GM04504 (cell line): ENCODE measurements at regions not wholly inside any gene's neighbourhood (a gene's known extent, or its start where the extent isn't known, plus 50 kb on each side); places are given as distances from the start of the nearest gene placed in this dataset.
"Not testable (repeated sequence)": the region's sequence is repeated elsewhere in the genome, so short reads cannot be mapped to it uniquely, and the experiment has no call there.

Experiments
- DNase-seq: peaks from one replicate; pipeline ENCODE4 v3.0.0-alpha.2; 2012; ENCODE audit warnings: low read depth

- peak; percentile 19 for DNase-seq
Observed at GRCh38 chr2:212777020-212777491, 238.5 kb upstream of the ERBB4 start.

GRCh38 chr2:212773808-212774339, 235.3 kb upstream of the ERBB4 start:
- no peak for DNase-seq

- no peak for DNase-seq
Observed at GRCh38 chr2:212770240-212770639, 231.6 kb upstream of the ERBB4 start.

GRCh38 chr2:212766921-212767320, 228.3 kb upstream of the ERBB4 start:
- DNase-seq: no peak

DNA sequence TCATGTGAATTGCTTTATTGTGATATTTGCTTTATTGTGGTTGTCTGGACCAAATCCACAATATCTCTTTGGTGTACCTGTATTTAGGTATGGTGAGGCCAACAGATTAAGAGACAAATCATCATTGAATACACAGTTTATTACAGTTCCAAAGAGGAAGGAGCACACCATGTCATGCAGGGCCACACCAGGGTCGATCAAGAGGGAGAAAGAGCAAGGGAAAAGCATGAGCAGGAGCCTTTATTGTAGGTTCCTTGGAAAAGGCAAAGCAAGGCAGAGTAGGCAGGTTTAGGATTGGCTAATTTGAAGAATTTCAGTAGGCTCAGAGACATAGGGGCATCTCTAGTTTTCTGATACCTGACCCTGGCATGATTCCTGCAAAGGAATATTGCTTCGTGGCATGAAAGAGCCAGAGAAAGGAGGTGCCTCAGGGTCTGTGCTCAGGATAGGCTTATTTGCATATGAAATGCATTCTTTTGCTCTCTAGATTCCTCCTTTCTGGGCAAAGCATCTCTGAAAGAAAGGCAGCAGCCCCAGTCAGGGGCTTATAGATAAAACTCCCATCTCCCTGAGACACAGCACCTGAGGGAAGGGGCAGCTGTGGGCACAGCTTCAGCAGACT, 214.2 kb upstream of the ERBB4 start:
- no peak for DNase-seq

DNA sequence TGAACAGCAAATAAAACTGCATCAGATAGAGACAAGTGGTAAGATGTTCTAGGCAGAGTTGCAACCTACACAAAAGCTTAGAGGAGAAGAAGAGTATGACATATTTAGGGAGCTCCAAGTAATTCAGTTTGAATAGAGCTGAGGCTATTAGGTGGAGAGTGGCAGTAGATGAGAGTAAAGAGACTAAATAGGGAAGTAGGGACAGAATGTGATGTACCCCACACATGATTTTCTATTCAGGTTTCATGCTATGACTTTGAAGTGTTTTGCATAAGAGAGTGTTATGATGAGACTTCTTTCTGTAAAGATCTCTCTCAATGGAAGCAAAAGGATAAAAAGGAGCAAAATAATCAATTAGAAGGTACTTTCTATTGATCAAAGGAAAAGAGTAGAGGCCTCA, 206.8 kb upstream of the ERBB4 start:
- DNase-seq: no peak

- no peak for DNase-seq
Observed at GRCh38 chr2:212737392-212738172, 199.0 kb upstream of the ERBB4 start.

GRCh38 chr2:212736385-212736726, 197.8 kb upstream of the ERBB4 start:
- DNase-seq: no peak

GRCh38 chr2:212733273-212733672, 194.7 kb upstream of the ERBB4 start:
- DNase-seq: no peak

- DNase-seq: no peak
Observed at GRCh38 chr2:212732860-212733259, 194.3 kb upstream of the ERBB4 start.

GRCh38 chr2:212730994-212731393, 192.4 kb upstream of the ERBB4 start:
- DNase-seq: no peak

DNA sequence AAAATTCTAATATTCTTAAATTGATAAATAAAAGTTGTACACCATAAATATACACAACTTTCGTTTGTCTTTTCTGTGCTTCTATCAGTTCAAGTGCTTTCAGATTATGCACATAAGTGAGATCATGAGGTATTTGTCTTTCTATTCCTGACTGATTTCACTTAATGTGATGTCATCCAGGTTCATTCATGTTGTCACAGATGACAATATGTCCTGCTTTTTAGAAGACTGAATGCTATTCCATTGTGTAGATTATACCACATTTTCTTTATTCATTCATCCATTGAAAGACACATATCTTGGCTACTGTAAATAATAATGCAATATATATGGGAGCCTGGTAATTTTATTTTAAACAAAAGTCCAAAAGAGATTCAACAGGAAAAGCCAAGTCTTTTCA, 190.1 kb upstream of the ERBB4 start:
- no peak for DNase-seq

DNA sequence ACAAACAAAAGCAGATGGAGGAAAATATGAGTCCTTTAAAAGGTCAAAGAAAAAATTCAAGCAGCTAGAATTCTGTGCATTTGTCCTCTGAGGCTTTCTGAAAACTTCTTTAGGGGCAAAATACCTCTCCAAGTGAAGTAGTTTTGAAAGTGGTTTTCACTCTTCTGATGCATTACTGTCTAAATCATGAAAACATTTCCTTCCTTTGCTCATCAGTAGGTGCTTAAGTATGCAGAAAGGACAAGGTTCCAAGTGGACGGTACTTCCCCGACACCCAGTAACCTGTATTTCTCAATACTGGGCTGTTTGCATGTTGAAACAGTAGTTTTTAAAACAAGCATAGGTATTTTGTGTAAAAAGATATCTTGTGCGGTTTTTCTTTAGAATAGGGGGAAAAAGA, 189.1 kb upstream of the ERBB4 start:
- DNase-seq: no peak

GRCh38 chr2:212726403-212726802, 187.8 kb upstream of the ERBB4 start:
- DNase-seq: no peak

GRCh38 chr2:212725180-212725579, 186.6 kb upstream of the ERBB4 start:
- no peak for DNase-seq

GRCh38 chr2:212723226-212723625, 184.6 kb upstream of the ERBB4 start:
- no peak for DNase-seq

DNA sequence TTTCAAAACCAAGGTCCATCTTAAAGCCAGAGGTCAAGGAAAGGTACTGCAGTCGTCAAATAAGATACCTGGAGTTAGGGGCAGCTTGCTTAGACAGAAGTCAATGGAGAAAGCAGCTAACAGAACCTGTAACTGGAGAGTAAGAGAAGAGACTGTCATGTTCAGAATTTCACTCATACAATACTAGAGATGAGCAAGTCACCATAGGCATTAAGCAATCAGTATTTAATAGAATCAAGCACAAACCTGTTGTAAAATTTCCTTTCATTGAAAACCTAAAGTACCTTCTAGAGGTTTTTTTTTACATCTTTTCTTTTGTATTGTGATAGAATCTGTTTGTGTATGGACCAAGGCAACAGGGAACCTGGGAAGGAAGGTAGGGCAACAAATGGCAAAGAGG, 183.4 kb upstream of the ERBB4 start:
- DNase-seq: no peak

DNA sequence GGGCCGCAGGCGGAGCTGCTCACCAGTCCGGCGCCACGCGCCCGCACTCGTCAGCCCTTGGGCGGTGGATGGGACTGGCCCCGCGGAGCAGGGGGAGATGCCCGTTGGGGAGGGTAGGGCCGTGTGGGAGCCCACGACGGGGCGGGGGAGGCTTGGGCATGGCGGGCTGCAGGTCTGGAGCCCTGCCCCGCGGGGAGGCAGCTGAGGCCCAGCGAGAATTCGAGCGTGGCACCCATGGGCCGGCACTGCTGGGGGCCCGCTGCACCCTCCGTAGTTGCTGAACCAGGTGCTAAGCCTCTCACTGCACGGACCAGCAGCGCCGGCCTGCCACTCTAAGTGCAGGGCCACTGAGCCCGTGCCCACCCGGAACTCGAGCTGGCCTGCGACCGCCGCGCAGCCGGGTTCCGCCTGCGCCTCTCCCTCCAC, 182.4 kb upstream of the ERBB4 start:
- DNase-seq: no peak

DNA sequence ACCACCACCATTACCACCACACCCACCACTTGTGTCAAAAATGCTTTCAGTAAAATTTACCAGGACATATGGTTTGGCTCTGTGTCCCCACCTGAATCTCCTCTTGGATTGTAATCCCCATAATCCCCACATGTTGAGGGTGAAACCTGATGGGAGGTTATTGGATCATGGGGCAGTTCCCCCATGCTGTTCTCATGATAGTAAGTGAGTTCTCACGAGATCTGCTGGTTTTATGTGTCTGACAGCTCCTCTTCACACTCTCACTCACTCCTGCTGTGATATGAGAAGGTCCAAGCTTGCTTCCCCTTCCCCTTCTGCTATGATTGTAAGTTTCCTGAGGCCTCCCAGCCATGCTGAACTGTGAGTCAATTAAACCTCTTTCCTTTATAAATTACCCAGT, 176.8 kb upstream of the ERBB4 start:
- not testable (repeated sequence) for DNase-seq

DNA sequence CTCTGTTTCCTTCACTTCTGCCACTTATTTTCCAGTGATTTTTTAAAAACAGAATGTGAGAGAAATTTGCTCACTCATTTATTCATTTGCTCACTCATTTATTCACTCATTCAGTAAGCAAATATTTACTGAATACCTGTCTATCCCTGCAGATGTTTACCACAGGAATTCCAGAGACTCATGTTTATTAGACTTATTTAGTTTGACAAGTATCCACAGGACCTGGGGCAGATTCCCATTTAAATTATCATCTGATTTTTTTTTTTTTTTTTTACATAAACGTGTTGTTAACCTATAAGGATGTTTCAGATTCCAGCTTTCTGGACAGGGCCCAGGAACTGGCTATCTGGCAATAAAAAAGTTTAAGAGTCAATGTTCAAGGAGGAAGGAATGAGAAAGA, 175.1 kb upstream of the ERBB4 start:
- DNase-seq: no peak

GRCh38 chr2:212712991-212713390, 174.4 kb upstream of the ERBB4 start:
- no peak for DNase-seq

GRCh38 chr2:212712466-212712865, 173.9 kb upstream of the ERBB4 start:
- DNase-seq: no peak

- DNase-seq: peak; percentile 78
Observed at GRCh38 chr2:212711856-212712255, 173.3 kb upstream of the ERBB4 start.

DNA sequence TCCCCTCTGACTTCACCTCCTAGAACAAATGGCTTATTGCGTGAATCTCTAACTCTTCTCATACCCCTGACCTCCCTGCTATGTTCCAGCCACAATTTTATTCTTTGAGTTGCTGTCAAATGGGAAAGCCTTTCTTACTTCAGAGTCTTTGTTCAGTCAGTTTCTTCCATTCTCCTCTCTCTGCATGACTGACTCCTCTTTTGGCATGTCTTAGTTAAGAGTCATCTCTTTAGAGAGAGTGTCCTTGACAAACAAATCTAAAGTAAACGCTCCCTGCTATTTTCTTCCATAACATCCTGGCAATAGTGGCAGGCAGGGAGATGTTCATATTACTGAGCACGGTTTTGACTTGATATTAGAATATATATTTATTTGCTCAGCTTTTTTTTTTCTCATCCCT, 170.7 kb upstream of the ERBB4 start:
- no peak for DNase-seq
